Erythroblast (primary cell): ENCODE measurements at regions not wholly inside any gene's neighbourhood (a gene's known extent, or its start where the extent isn't known, plus 50 kb on each side); places are given as distances from the start of the nearest gene placed in this dataset.
"Not testable (repeated sequence)": the region's sequence is repeated elsewhere in the genome, so short reads cannot be mapped to it uniquely, and the experiment has no call there.

Experiments used
- GATA1 ChIP-seq: IDR thresholded peaks from 2 replicates; pipeline ENCODE4 v1.6.1; 2011; ENCODE audit warnings: low read depth, mild to moderate bottlenecking, control low read depth, low read length, moderate library complexity
- POLR2A ChIP-seq: IDR thresholded peaks from 2 replicates; pipeline ENCODE4 v1.6.1; 2011; ENCODE audit warnings: mild to moderate bottlenecking, low read length

DNA sequence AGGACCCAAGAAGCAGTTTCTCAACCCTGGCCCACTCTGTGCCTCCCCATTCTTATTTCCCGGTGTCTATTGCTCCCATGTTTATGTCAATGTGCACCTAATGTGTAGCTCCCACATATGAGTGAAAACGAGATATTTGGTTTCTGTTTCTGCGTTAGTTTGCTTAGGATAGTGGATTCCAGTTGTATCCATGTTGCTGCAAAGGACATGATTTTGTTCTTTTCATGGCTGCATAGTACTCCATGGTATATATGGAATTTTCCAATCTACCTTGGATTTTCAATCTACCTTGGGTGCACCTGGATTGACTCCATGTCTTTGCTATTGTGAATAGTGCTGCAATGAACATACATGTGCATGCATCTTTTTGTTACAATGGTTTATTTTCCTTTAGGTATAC is 119.8 kb upstream of the CTSV start:
- not testable (repeated sequence) for TF ChIP-seq POLR2A, GATA1
